ENCODE measurements at regions not wholly inside any gene's neighbourhood (a gene's known extent, or its start where the extent isn't known, plus 50 kb on each side); places are given as distances from the start of the nearest gene placed in this dataset.

GRCh38 chr22:47446331-47446730 is 683.9 kb downstream of the TBC1D22A start:
- peak in 1 of 4 donors; percentile 9 for DNase-seq (ENCODE audit: low read depth in 4 of 4, low spot score in 3 of 4)

GRCh38 chr22:47445716-47446290 is 683.4 kb downstream of the TBC1D22A start:
- DNase-seq (ENCODE audit: low read depth in 4 of 4, low spot score in 3 of 4), result no peak

GRCh38 chr22:47445212-47445611 is 682.8 kb downstream of the TBC1D22A start:
- DNase-seq (ENCODE audit: low read depth in 4 of 4, low spot score in 3 of 4), result no peak

- no peak for DNase-seq (ENCODE audit: low read depth in 4 of 4, low spot score in 3 of 4)
These were observed 682.3 kb downstream of the TBC1D22A start for GRCh38 chr22:47444746-47445065.

- DNase-seq (ENCODE audit: low read depth in 4 of 4, low spot score in 3 of 4), result no peak
These were observed 681.6 kb downstream of the TBC1D22A start for GRCh38 chr22:47443836-47444745.

GRCh38 chr22:47442821-47443220 is 680.4 kb downstream of the TBC1D22A start:
- no peak for DNase-seq (ENCODE audit: low read depth in 4 of 4, low spot score in 3 of 4)

- DNase-seq (ENCODE audit: low read depth in 4 of 4, low spot score in 3 of 4), result no peak
These were observed 677.3 kb downstream of the TBC1D22A start for GRCh38 chr22:47439643-47440265.

GRCh38 chr22:47437636-47438035 is 675.2 kb downstream of the TBC1D22A start:
- no peak for DNase-seq (ENCODE audit: low read depth in 4 of 4, low spot score in 3 of 4)

- DNase-seq (ENCODE audit: low read depth in 4 of 4, low spot score in 3 of 4), result no peak
These were observed 674.7 kb downstream of the TBC1D22A start for GRCh38 chr22:47437110-47437509.

- no peak for DNase-seq (ENCODE audit: low read depth in 4 of 4, low spot score in 3 of 4)
These were observed 673.4 kb downstream of the TBC1D22A start for GRCh38 chr22:47435826-47436225.

GRCh38 chr22:47435204-47435487 is 672.7 kb downstream of the TBC1D22A start:
- DNase-seq (ENCODE audit: low read depth in 4 of 4, low spot score in 3 of 4), result no peak

GRCh38 chr22:47434336-47435203 is 672.1 kb downstream of the TBC1D22A start:
- DNase-seq (ENCODE audit: low read depth in 4 of 4, low spot score in 3 of 4), result no peak

GRCh38 chr22:47433627-47434026 is 671.2 kb downstream of the TBC1D22A start:
- no peak for DNase-seq (ENCODE audit: low read depth in 4 of 4, low spot score in 3 of 4)

- no peak for DNase-seq (ENCODE audit: low read depth in 4 of 4, low spot score in 3 of 4)
These were observed 670.2 kb downstream of the TBC1D22A start for GRCh38 chr22:47432683-47433082.

- DNase-seq (ENCODE audit: low read depth in 4 of 4, low spot score in 3 of 4), result no peak
These were observed 661.7 kb downstream of the TBC1D22A start for GRCh38 chr22:47423861-47424820.

- no peak for DNase-seq (ENCODE audit: low read depth in 4 of 4, low spot score in 3 of 4)
These were observed 660.8 kb downstream of the TBC1D22A start for GRCh38 chr22:47423266-47423665.

GRCh38 chr22:47422736-47423135 is 660.3 kb downstream of the TBC1D22A start:
- DNase-seq (ENCODE audit: low read depth in 4 of 4, low spot score in 3 of 4), result no peak

GRCh38 chr22:47421846-47422245 is 659.4 kb downstream of the TBC1D22A start:
- no peak for DNase-seq (ENCODE audit: low read depth in 4 of 4, low spot score in 3 of 4)

GRCh38 chr22:47420211-47420610 is 657.8 kb downstream of the TBC1D22A start:
- DNase-seq (ENCODE audit: low read depth in 4 of 4, low spot score in 3 of 4), result no peak

- DNase-seq (ENCODE audit: low read depth in 4 of 4, low spot score in 3 of 4), result peak in 2 of 4 donors; percentile 3 to 6
These were observed 656.8 kb downstream of the TBC1D22A start for GRCh38 chr22:47419239-47419638.
